Right lobe of liver (tissue), 4 donors: ENCODE measurements at regions not wholly inside any gene's neighbourhood (a gene's known extent, or its start where the extent isn't known, plus 50 kb on each side); places are given as distances from the start of the nearest gene placed in this dataset.

Source experiments
- POLR2A ChIP-seq: fragments of 450-650 bp; IDR thresholded peaks from one replicate; pipeline ENCODE4 v1.6.1; 2017; ENCODE audit warnings: antibody characterized with exemption, mild to moderate bottlenecking
- TF ChIP-seq, protein P1 (sequence below), 4 donors: fragments of 200-600 bp in 3 of 4; fragments of 450-650 bp in 1 of 4; IDR thresholded peaks; one replicate each; pipeline versions ENCODE4 v1.5.1 to v1.8.0; 2016 to 2022; ENCODE audit warnings: antibody characterized with exemption in 4 of 4, mild to moderate bottlenecking in 2 of 4
- donor health status: DM: no; HTN: no; CAD: no.
- donor health status: DM: no; HTN: no; CAD: no.
- donor health status: DM: no; HTN: yes; CAD: no.

DNA sequence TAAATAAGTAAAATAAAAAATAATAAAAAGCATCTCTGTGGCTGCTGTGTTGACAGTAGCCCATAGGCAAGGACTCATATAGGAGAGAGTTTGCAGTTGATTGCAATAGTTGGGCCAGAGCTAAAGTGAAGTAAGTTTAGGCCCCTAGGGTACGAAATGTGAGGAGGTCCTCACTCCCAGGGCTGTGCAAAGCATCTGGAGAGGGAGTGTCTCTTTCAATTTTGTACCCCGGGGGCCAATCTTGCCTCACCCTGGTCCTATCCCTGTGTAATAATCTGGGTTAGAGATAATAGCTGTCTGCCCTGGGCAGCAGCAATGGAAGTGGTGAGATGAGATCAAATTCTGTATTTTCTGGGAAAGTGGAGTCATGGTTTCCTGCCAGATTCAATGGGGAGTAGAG is 365.7 kb downstream of the GATA3 start:
- TF ChIP-seq, protein P1, sequence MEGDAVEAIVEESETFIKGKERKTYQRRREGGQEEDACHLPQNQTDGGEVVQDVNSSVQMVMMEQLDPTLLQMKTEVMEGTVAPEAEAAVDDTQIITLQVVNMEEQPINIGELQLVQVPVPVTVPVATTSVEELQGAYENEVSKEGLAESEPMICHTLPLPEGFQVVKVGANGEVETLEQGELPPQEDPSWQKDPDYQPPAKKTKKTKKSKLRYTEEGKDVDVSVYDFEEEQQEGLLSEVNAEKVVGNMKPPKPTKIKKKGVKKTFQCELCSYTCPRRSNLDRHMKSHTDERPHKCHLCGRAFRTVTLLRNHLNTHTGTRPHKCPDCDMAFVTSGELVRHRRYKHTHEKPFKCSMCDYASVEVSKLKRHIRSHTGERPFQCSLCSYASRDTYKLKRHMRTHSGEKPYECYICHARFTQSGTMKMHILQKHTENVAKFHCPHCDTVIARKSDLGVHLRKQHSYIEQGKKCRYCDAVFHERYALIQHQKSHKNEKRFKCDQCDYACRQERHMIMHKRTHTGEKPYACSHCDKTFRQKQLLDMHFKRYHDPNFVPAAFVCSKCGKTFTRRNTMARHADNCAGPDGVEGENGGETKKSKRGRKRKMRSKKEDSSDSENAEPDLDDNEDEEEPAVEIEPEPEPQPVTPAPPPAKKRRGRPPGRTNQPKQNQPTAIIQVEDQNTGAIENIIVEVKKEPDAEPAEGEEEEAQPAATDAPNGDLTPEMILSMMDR (IDR thresholded peaks at IDR 0.05) = no peak
- no peak for TF ChIP-seq POLR2A
